Fibroblast of skin of right quadriceps (primary cell): ENCODE measurements at regions not wholly inside any gene's neighbourhood (a gene's known extent, or its start where the extent isn't known, plus 50 kb on each side); places are given as distances from the start of the nearest gene placed in this dataset.

Source experiments
- DNase-seq: peaks from one replicate; pipeline ENCODE4 v3.0.0-alpha.2; 2013

DNA sequence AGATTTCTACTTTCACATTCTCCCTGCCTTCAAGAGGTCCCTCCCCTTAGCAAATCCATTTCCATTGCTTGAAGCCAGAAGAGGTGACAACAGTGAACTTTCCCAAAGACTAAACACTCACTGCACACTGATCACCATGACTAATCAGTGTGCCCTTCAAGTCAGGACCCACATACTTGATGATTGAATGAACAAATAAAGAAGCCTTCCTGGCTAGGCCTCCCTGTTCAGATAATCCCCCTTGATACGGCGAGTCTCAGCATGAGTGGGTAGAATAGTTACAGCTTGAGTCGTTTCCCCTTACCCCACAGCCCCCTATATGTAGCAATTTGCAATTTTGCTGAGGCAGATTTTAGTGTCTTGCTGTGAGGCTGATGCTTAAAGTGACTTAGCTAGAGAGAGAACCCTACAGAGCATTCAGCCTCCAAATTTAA lies 102.2 kb downstream of the UNC5CL start:
- DNase-seq: peak; percentile 95

DNA sequence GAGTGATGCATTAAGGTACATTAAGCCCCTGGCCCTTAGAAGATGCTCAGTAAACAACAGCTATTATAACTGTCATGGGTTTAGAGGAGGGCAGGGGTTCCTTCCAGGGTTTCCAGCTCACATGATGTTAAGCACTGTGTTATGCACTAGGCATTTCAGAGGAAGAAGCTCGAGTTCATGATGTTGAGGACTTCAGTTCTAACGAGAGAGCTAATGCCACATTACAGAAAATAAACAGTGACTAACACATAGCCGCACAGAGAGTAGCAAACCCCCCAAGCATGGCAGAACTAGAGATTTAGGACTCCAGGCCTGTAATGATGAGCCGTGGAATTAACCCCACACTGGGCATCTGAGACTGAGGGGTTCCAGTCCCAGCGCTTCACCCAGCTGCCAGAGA lies 105.2 kb downstream of the UNC5CL start:
- DNase-seq: peak; percentile 51

DNA sequence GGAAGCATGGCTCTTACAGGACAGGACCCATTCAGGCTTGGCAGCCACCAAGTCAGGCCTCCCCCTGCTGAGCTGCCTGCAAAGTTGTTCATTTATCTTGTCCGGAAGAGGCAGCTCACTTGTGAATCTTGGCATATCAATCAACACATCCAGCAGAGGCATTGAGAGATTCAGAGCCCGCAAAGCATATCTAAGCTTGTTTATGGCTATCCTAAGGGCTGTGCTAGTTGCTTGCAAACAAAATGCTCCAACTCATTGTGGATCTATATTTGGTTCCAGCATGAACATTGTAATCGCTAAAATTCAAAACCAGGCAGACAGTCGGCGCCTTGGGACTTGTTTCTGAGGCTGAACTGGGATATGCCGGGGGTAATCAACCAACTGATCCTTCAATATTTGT lies 106.1 kb downstream of the UNC5CL start:
- DNase-seq: no peak

DNA sequence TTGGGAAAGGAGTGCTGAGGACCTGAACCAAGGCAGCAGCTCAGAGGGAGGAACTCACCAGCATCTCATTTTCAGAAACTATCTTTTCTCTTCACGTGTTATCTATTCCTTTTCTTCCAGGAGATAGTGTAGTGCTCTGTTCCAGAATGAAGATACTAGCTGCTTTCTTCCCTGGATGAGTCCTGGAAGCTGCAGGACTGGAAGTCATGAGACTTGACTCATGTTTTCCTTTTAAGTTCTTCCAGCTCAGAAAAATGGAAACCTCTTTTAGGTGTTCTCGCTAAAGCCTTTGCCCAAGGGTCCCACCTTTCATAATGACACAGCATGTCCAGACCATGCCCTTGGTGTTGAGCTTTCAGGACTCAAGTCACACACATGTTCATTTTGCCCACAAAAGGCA lies 106.7 kb downstream of the UNC5CL start:
- peak; percentile 23 for DNase-seq

DNA sequence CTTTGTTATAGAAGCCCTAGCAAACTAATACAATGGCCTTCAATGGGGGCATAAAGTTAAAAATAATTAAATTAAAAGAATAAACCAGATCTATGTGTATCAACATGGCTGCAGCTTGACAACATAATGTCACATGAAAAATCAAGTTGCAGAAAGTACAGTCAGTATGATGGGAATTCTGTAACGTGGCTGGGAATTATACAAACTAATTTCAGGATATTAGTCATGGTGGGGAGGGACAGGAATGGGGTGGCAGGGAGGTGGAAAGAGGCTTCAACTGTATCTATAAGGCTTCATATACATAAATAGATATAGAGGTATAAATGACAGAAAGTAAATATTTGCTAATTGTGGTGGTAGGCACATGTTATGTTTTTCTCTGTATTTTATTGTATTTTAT lies 107.1 kb downstream of the UNC5CL start:
- peak; percentile 74 for DNase-seq

DNA sequence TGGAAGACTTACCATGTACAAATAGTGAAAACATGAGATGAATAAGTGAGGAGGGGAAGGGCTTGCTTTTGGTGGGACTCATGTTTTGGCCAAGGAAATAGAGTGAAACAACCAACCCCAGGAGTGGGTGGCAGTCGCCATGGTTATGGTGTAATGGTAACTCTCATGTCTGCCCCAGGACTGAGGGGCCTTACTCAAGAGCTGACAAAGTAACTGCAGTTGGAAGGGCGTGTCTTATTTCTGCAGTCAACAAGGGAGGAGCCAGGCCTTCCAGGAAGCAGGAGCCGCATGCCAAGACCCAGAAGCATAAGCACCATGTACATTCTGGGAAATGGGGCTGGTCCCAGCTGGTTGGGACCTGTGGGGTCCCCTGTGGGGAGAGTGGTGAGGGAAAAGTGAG lies 108.5 kb downstream of the UNC5CL start:
- DNase-seq: peak; percentile 40

DNA sequence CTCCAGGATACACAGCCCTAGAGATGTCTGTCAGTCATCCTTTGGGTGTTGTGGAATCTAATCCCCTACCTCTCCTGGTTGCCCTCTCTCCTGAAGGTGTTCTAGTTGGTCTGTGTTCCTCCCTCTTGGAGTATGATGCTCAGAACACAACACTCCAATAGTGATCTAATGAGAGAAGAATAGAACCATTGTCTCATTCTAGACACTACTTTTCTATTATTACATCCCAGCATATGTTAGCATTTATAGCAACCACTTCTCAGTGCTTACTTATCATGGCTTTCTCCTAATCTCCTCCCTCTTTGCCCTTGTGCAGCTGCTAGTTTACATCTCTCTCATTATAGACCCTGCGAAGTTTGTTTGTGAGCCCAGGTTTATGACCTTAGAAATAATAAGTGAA lies 109.0 kb downstream of the UNC5CL start:
- no peak for DNase-seq

DNA sequence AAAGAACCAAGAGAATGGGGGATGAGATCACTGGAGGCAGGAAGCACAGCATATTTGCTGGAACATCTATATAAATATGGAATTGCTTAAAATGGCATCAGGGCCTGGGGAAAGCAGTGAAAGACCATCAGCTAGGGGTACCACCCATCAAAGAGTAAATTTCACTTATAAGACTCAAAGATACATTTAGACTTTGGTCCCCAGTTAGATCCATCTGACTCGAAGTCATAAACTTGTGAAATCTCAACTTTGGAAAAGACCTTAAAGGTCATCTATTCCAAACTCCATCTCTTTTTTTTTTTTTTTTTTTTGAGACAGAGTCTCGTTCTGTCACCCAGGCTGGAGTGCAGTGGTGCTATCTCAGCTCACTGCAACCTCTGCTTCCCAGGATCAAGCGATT lies 109.8 kb downstream of the UNC5CL start:
- DNase-seq: no peak

DNA sequence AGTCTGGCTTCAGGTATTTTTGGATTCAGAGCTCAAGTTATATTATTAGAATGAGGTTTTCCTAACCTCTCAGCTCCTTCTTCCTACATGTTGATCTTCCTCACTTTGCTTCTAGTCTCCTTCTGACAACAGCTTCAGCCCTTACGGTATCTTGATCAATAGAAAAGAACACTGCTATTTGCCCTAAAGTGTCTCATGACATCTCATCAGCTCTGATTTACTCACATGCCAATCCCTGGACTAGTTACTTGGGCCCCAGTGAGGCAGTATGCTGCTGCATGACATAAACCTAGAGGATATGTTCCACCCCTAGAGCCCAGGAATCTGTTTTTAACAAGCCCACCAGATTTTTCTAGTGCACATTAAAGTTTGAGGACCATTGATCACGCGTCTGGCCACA lies 110.3 kb downstream of the UNC5CL start:
- no peak for DNase-seq

DNA sequence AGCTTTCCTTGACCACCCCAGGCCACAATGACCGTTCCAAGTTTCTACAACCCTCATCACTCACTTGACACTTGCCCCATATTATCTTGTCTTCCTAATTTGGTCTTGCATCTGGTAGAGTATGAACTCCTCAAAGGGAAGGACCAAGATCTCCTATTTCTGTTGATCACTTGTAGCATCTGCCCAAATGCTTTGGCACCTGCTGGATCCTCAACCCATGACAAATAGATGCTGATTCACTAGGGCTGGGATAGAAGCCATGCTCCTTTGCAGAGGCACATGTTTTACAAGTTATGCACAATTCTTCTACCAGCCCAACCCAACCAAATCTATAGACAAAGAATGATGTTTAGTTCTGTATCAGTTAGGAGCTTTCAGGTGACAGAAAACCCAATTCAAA lies 110.7 kb downstream of the UNC5CL start:
- no peak for DNase-seq

DNA sequence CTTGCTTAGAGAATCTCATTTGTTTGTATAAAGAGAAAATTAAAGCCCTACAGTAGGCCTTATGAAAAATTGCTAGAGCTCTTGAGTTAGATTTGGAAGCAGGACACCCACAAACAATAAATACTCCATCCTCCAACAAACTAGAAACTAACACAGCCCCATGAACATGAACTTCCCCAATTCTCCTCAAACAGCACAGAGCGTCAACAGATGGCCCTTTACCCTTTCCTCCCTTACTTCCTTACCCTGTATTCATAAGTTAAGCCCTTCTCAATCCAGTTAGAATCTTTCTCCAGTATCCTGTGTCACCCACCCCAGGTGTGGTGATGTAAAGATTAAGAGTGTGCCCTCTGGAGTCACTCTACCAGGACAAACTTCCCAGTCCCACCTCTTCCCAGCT lies 113.7 kb downstream of the UNC5CL start:
- no peak for DNase-seq

DNA sequence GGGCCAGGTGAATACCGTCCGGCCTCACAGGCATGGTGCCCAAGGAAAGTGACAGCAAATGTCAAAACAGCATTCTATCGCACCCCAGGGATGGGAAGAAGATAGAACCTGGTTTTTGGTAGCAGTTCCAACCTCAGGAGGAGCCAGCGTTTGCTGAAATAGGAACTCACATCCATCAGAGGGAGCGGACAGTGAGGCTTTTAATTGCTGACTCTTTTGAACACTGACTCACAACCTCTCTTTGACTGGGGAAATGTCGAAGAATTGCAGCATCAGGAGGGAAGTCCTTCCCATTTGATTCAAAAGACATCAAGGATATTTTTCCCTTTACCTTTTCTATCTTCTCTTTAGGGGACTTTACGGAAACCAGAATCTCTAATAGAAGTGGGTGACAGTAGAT lies 114.2 kb downstream of the UNC5CL start:
- no peak for DNase-seq

DNA sequence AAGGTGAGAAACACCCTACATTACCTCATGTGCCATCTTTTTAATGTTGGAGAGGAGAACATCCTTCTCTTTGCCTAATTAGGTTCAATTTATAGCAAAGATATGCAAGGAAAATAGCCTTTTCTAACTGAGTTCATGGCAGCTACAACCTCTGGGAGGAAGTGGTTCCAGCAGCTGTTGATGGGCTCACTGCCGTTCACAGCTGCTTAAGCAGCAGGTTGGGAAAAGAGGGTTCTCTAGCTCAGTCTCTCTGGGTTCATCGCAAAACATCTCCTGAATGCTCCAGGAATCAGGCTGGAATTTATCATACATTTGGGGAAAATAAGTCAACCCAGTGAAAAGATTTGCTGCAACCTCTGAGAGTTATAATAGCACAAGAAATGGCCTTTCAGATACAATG lies 115.1 kb downstream of the UNC5CL start:
- no peak for DNase-seq

DNA sequence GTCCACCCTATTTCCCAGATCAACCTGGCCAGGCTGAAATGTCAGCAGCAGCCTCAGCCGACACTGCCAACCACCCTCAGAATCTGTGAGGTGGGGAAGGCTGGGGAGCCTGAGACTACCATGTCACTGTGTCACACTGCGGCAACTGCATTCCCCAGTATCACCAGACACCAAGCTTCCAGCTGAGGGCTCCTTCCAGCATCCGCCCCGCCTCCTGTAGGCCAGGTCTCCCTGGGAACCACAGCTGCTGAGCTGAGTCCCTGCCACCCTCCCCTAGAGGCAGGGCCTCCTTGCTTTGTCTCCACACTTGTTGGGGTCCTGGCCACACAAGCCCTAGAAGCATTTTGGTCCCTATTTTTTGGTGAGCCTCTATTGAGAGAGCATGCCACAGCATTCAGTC lies 115.7 kb downstream of the UNC5CL start:
- DNase-seq: no peak

DNA sequence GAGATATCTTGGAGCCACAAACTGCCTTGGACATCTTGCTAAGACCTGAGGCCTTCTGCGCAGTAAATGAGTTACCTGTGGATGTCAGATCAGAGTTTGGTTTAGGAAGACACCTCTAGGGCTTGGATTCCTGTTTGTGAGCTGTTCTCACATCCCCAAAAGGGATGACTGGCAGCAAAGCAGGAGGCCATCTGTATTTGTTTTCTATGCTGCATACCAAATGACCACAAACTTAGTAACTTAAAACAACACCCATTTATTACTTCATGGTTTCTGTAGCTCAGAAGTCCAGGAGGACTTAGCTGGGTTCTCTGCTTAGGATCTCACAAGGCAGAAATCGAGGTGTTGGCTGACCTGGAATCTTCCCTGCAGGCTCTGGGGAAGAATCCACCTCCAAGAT lies 116.7 kb downstream of the UNC5CL start:
- peak; percentile 44 for DNase-seq

DNA sequence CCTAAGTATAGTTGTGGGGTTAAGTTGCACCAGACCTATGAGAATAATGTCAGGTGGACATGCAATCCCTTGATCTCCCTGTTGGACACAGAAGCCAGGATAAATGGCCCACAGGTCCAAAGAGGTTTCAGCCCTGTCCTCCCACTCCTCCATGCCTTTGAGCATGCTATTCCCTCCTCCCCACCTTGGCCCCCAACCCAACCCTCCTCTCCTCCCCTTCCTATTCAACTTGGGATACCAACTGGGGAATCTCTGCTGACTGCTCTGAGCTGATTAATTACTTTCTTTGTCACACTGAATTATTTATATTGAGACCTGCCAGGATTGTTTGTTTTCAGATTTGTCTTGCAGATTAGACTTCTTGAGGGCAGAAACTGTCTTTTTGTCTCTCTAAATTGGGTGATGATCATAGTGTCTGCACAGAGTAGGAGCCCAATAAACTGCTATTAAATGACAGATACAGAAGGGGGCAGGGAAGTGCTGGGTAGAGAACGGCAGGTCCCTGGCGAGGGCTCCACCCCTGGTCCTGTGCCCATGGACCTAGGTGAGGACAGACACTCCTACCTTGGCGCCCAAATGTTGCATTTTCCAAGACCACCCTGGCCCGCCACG lies 120.9 kb downstream of the UNC5CL start:
- DNase-seq: no peak

DNA sequence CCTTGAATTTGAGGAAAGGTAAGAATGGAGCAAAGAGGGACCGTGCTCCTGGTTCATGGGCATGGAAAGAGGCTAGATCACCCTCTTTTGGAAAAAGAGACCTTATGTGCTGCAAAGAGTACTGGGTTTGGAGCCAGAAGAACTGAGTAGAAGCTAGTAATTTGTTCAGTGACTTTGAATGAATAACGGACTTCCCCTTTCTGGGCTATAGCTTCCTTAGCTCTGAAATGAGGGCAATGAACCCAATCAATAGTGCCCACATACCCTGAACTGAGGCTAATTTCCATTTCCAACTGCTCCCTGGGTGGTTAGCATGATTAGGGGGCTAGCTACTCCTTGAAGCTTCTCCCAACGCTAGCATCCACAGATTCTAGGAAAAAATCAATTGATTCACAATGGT lies 121.4 kb downstream of the UNC5CL start:
- DNase-seq: no peak

DNA sequence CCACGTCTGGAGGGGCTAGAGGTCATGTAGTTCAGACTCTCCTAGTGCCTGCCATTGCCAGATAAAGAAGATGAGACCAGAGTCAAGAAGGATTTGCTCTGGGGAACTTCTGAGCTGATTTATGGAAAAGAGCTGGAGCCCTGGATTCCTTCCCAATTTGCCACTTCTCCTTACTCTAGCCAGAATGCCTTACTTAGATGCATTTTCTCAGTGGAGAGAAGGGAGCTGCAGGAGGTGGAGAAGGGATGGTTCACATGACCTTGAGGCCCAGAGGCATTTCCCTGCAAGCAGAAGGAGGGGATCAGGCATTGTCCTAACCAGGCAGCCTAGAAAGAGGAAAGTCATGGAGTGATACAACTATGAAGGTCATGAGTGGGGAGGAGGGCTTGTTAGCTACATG lies 122.2 kb downstream of the UNC5CL start:
- DNase-seq: no peak

DNA sequence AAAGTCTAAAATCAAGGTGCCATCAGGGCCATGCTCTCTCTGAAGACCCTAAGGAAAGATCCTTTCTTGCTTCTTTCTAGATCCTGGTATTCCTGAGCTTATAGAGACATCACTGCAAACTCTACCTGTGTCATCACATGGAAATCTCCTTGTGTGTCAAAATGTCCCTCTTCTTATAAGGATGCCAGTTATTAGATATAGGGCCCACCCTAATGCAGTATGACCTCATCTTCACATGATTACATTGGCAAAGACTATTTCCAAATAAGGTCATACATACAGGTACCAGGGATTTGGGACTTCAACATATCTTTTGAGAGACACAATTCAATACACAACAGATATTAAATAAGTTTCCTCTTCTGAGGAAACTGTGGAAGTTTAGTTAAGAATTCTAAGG lies 123.9 kb downstream of the UNC5CL start:
- DNase-seq: no peak

DNA sequence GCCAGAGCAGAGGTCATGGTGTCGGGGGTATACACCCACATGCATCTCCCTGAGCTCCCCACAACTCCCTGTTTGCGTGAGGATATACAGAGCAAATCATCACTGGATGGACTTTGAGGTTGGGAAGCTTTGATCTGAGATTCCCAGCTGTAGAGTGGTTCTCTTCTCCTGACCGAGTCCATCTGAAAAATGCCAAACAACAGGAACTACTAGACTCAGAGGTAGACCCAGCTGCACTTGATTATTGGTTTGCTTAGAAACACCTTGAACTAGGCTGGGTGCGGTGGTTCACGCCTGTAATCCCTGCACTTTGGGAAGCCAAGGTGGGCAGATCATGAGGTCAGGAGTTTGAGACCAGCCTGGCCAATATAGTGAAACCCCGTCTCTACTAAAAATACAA lies 125.0 kb downstream of the UNC5CL start:
- DNase-seq: no peak

DNA sequence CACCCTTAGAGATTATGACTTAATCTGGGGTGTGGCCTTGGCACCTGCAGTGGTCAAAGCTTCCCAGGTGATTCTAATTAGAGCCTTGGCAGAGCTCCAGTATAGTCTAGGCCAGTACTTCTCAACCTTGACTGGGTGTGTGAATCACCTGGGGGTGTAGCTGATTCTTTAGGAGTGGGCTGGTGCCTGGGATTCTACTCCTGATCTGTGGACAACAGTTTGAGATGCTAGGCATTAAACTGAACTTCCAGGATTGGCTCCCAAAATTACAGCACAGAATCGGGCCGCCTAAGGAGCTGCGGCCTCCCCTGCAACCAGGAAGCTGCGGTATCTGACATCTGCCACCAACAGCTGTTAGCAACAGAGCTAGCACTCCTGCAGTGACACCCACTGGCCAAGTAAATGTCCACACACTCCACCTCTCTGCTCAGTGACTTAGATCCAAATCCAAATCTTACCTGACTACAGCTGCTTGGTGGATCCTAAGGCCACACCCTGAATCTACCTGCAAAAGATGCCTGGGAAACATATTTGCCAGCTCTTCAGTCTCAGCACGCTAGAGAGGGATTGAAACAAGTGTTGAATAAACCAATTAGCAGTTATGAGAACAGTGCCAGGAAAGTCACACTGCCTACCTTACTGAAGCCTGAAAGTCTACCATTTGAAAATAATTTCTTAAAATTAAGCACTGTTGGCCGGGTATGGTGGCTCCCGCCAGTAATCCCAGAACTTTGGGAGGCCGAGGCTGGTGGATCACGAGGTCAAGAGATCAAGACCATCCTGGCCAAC lies 126.7 kb downstream of the UNC5CL start:
- DNase-seq: peak; percentile 33

DNA sequence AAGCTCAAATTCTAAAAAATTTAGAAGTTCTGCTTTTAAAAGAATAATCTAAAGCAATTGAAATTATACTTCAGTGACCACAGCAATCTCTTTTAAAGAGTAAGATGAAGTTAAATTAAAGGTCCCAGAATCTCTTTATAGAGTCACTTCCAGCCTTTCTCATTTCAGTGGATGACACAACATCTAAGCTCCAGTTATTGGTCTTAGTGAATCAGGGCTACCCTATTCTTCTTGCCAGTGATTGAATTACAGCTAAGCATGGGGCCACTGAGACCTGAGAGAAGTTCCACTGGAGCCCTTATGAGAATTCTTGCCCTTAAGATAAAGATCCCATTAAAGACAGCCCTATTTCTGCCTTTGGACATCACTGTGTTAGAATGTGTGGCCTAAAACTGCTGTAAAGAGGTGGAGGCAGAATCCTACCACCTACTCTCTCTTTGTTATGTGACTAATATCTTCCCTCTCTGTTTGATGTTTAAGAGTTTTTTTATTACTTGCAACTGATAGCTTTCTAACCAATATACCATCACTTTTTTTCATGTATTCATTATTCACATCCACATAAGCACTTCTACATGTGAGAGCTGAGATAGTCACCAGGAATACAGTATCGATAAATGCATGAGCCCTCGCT lies 128.6 kb downstream of the UNC5CL start:
- DNase-seq: no peak

DNA sequence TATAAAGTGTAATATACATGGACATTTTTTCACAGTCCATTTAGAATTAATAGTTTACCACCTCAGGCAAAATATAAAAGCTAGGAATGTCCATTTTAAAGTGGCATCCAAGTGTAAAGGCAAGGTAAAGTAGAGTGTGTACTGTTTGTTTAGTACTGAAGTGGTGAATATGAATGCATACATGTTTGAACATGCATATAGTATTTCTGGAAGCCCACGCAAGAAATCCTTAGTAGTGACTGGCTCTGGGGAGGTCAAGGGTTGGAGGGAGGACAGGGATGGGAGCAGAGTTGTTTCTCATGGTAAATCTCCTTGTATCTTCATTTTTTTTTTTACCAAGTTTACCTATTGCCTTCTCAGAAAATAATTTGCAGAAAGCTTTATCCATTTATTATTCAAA lies 129.2 kb downstream of the UNC5CL start:
- no peak for DNase-seq

DNA sequence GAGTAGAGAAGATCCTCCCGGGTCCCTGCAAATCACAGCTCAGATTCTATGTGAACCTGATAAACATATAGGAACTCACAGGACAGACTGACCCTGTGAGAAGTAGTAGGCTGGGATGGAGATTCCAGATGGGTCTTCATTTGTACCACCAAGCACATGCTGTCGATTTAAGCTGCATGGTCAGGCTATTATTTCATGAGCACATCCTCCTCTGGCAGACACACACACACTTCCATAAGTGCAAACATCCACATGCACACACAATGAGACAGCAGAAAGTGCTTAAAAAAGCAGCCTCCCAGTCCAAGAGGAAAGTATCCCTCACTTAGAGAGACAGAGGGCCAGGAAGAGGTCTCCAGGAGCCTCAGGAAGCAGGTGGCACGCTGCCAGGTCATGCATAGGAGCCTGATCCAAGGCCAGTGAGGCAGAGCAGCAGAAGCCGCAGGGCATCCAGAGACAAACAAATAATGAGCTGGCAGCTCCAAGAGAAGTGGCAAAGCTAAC lies 131.8 kb downstream of the UNC5CL start:
- peak; percentile 23 for DNase-seq
